Liver (tissue), 8 donors: ENCODE measurements at regions not wholly inside any gene's neighbourhood (a gene's known extent, or its start where the extent isn't known, plus 50 kb on each side); places are given as distances from the start of the nearest gene placed in this dataset.

Experiments
- DNase-seq: peaks from one replicate; pipeline ENCODE4 v3.0.0-alpha.2; 2017; ENCODE audit warnings: low spot score
- H3K27ac ChIP-seq, 2 donors: one replicate each; pipeline ENCODE4 v1.7.0; 2013; ENCODE audit warnings: inconsistent platforms in 2 of 2, low read length in 2 of 2, control low read depth in 1 of 2, low read depth in 1 of 2, mild to moderate bottlenecking in 1 of 2
- H3K27me3 ChIP-seq, 4 donors: one replicate each; pipeline versions ENCODE4 v1.6.1 to v1.7.0; 2013; ENCODE audit warnings: low read length in 3 of 4, inconsistent platforms in 1 of 4, mild to moderate bottlenecking in 1 of 4, moderate library complexity in 1 of 4; ENCODE audit not compliant: control insufficient read depth in 4 of 4, insufficient read depth in 4 of 4
- H3K36me3 ChIP-seq, 4 donors: one replicate each; pipeline versions ENCODE4 v1.6.1 to v1.7.0; 2013; ENCODE audit warnings: low read length in 3 of 4, mild to moderate bottlenecking in 3 of 4, low read depth in 1 of 4, moderate library complexity in 1 of 4; ENCODE audit not compliant: control insufficient read depth in 4 of 4, insufficient read depth in 3 of 4
- H3K4me1 ChIP-seq, 4 donors: one replicate each; pipeline versions ENCODE4 v1.6.1 to v1.7.0; 2013; ENCODE audit warnings: low read length in 3 of 4, mild to moderate bottlenecking in 3 of 4, moderate library complexity in 1 of 4; ENCODE audit not compliant: control insufficient read depth in 4 of 4, insufficient read depth in 4 of 4
- H3K4me3 ChIP-seq, 3 donors: one replicate each; pipeline versions ENCODE4 v1.6.1 to v1.7.0; 2013; ENCODE audit warnings: low read length in 3 of 3, control low read depth in 1 of 3, low read depth in 1 of 3, mild to moderate bottlenecking in 1 of 3
- H3K9ac ChIP-seq, 2 donors: one replicate each; pipeline ENCODE4 v1.7.0; 2013; ENCODE audit warnings: low read length in 2 of 2, mild to moderate bottlenecking in 2 of 2, moderate library complexity in 2 of 2, control low read depth in 1 of 2, low read depth in 1 of 2
- H3K9me3 ChIP-seq, 4 donors: one replicate each; pipeline versions ENCODE4 v1.6.1 to v1.7.0; 2013; ENCODE audit warnings: low read length in 3 of 4; ENCODE audit not compliant: control insufficient read depth in 4 of 4
- EGR1 ChIP-seq, 2 donors: IDR thresholded peaks; 2 replicates each; pipeline ENCODE4 v1.6.1; 2016 to 2018; ENCODE audit warnings: antibody characterized with exemption in 2 of 2, low read depth in 2 of 2
- FOXA1 ChIP-seq: IDR thresholded peaks from 2 replicates; pipeline ENCODE4 v1.6.1; 2016; ENCODE audit warnings: antibody characterized with exemption
- FOXA2 ChIP-seq: IDR thresholded peaks from 2 replicates; pipeline ENCODE4 v1.6.1; 2016; ENCODE audit warnings: antibody characterized with exemption
- GABPA ChIP-seq, 2 donors: IDR thresholded peaks in 1 of 2; conservative IDR thresholded peaks in 1 of 2; 2 replicates each; pipeline ENCODE4 v1.6.1; 2016; ENCODE audit warnings: antibody characterized with exemption in 2 of 2, mild to moderate bottlenecking in 1 of 2, moderate library complexity in 1 of 2
- HNF4A ChIP-seq, 2 donors: conservative IDR thresholded peaks; 2 replicates each; pipeline ENCODE4 v1.6.1; 2016; ENCODE audit warnings: antibody characterized with exemption in 2 of 2, mild to moderate bottlenecking in 2 of 2
- HNF4G ChIP-seq: IDR thresholded peaks from 2 replicates; pipeline ENCODE4 v1.6.1; 2016; ENCODE audit warnings: antibody characterized with exemption
- JUND ChIP-seq, 2 donors: IDR thresholded peaks; 2 replicates each; pipeline ENCODE4 v1.6.1; 2016; ENCODE audit warnings: antibody characterized with exemption in 2 of 2
- NR2F2 ChIP-seq: IDR thresholded peaks from 2 replicates; pipeline ENCODE4 v1.6.1; 2016; ENCODE audit warnings: antibody characterized with exemption
- RAD21 ChIP-seq, 2 donors: IDR thresholded peaks; 2 replicates each; pipeline ENCODE4 v1.6.1; 2016; ENCODE audit warnings: antibody characterized with exemption in 2 of 2, mild to moderate bottlenecking in 2 of 2
- RXRA ChIP-seq, 2 donors: IDR thresholded peaks; 2 replicates each; pipeline ENCODE4 v1.6.1; 2017 to 2018; ENCODE audit warnings: antibody characterized with exemption in 2 of 2, mild to moderate bottlenecking in 1 of 2
- SP1 ChIP-seq: IDR thresholded peaks from 2 replicates; pipeline ENCODE4 v1.6.1; 2018; ENCODE audit warnings: antibody characterized with exemption, mild to moderate bottlenecking
- TAF1 ChIP-seq: conservative IDR thresholded peaks from 2 replicates; pipeline ENCODE4 v1.6.1; 2016; ENCODE audit warnings: antibody characterized with exemption, mild to moderate bottlenecking
- YY1 ChIP-seq: IDR thresholded peaks from 2 replicates; pipeline ENCODE4 v1.6.1; 2016; ENCODE audit warnings: antibody characterized with exemption, mild to moderate bottlenecking
- WGBS: extraction: QIAGEN DNeasy Blood & Tissue Kit; methylation state at CpG from one replicate; pipeline ENCODE4 v1.1.7; 2013; 5-methylcytosine and 5-hydroxymethylcytosine counted together
- TF ChIP-seq, protein P1 (sequence below): IDR thresholded peaks from 2 replicates; pipeline ENCODE4 v1.6.1; 2016; ENCODE audit warnings: antibody characterized with exemption
- TF ChIP-seq, protein P2 (sequence below): IDR thresholded peaks from 2 replicates; pipeline ENCODE4 v1.6.1; 2016; ENCODE audit warnings: antibody characterized with exemption, mild to moderate bottlenecking
- TF ChIP-seq, protein P3 (sequence below): IDR thresholded peaks from 2 replicates; pipeline ENCODE4 v1.6.1; 2016; ENCODE audit warnings: antibody characterized with exemption
- TF ChIP-seq, protein P4 (sequence below): fragments of 150-350 bp; IDR thresholded peaks from 2 replicates; pipeline ENCODE4 v1.5.1; 2017; ENCODE audit warnings: improper control_type of control experiment, low read depth, low read length; ENCODE audit not compliant: missing input control
- TF ChIP-seq, protein P5 (sequence below): IDR thresholded peaks from 2 replicates; pipeline ENCODE4 v1.6.1; 2016; ENCODE audit warnings: antibody characterized with exemption
- donor health status: healthy.
- donor health status: healthy.
- donor health status: healthy.
- donor health status: healthy.
- donor health status: healthy.

DNA sequence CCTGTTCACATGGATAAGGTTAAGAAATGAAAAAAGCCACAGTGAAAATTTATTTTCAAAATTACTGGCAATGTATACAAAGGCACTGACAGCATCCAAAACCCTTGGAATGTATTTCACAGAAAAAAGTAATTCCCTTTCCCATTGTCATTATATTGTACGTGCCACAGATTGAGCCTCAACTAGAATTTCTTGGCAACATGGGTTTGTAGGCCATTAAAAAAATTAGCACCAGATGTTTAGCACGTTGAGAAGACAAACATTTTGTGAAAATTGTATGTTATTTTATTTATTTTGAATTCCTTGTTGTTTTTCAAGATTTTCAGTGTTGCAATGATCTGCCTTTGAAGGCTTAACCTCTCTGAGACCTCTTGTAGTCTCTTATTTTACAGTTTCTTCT, 76.3 kb upstream of the EPHB3 start:
- H3K9me3 ChIP-seq, result no peaks in the 10 kb centered on the region
- H3K27ac ChIP-seq, result no peak overlapping the region
- H3K9ac ChIP-seq, result no peak overlapping the region
- no peaks in the 10 kb centered on the region for H3K4me1 ChIP-seq
- H3K27me3 ChIP-seq, result peaks cover 0 to 4% (median 2%) of the 10 kb centered on the region in 4 donors
- 54% methylated on average over 2 of the region's 2 CpGs for WGBS
- no peak for DNase-seq
- no peak overlapping the region for H3K4me3 ChIP-seq
- no peaks in the 10 kb centered on the region for H3K36me3 ChIP-seq
- TF ChIP-seq, protein P1, sequence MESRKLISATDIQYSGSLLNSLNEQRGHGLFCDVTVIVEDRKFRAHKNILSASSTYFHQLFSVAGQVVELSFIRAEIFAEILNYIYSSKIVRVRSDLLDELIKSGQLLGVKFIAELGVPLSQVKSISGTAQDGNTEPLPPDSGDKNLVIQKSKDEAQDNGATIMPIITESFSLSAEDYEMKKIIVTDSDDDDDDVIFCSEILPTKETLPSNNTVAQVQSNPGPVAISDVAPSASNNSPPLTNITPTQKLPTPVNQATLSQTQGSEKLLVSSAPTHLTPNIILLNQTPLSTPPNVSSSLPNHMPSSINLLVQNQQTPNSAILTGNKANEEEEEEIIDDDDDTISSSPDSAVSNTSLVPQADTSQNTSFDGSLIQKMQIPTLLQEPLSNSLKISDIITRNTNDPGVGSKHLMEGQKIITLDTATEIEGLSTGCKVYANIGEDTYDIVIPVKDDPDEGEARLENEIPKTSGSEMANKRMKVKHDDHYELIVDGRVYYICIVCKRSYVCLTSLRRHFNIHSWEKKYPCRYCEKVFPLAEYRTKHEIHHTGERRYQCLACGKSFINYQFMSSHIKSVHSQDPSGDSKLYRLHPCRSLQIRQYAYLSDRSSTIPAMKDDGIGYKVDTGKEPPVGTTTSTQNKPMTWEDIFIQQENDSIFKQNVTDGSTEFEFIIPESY, result no peak
- TF ChIP-seq, protein P2, sequence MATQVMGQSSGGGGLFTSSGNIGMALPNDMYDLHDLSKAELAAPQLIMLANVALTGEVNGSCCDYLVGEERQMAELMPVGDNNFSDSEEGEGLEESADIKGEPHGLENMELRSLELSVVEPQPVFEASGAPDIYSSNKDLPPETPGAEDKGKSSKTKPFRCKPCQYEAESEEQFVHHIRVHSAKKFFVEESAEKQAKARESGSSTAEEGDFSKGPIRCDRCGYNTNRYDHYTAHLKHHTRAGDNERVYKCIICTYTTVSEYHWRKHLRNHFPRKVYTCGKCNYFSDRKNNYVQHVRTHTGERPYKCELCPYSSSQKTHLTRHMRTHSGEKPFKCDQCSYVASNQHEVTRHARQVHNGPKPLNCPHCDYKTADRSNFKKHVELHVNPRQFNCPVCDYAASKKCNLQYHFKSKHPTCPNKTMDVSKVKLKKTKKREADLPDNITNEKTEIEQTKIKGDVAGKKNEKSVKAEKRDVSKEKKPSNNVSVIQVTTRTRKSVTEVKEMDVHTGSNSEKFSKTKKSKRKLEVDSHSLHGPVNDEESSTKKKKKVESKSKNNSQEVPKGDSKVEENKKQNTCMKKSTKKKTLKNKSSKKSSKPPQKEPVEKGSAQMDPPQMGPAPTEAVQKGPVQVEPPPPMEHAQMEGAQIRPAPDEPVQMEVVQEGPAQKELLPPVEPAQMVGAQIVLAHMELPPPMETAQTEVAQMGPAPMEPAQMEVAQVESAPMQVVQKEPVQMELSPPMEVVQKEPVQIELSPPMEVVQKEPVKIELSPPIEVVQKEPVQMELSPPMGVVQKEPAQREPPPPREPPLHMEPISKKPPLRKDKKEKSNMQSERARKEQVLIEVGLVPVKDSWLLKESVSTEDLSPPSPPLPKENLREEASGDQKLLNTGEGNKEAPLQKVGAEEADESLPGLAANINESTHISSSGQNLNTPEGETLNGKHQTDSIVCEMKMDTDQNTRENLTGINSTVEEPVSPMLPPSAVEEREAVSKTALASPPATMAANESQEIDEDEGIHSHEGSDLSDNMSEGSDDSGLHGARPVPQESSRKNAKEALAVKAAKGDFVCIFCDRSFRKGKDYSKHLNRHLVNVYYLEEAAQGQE, result no peak
- TF ChIP-seq NR2F2, result no peak
- TF ChIP-seq, protein P3, sequence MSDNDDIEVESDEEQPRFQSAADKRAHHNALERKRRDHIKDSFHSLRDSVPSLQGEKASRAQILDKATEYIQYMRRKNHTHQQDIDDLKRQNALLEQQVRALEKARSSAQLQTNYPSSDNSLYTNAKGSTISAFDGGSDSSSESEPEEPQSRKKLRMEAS, result no peak
- TF ChIP-seq FOXA1, result no peak
- TF ChIP-seq HNF4G, result no peak

DNA sequence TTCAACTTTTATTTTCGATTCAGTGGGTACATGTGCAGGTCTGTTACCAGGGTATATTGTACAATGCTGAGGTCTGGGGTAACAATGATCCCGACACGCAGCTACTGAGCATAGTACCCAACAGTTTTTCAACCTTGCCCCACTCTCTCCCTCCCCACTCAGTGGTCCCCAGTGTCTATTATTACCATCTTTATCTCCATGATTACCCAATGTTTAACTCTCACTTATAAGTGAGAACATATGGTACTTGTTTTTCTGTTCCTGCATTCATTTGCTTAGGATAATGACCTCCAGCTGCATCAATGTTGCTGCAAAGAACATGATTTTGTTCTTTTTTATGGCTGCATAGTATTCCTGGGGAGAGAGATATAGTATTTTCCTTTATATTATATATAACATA, 75.7 kb upstream of the EPHB3 start:
- DNase-seq, result no peak
- Histone ChIP-seq H3K27ac (no peak overlapping the region), H3K9ac (no peak overlapping the region), H3K9me3 (no peaks in the 10 kb centered on the region), H3K4me1 (peaks cover 0 to 3% (median 0%) of the 10 kb centered on the region in 4 donors), H3K36me3 (no peaks in the 10 kb centered on the region), H3K4me3 (no peak overlapping the region), H3K27me3 (peaks cover 0 to 7% (median 2%) of the 10 kb centered on the region in 4 donors)
- TF ChIP-seq HNF4A (conservative IDR thresholded peaks at IDR 0.05) (no peak), GABPA (IDR thresholded peaks at IDR 0.05 in 1 of 2, conservative IDR thresholded peaks at IDR 0.05 in 1 of 2) (no peak), HNF4G (no peak), FOXA1 (no peak), RAD21 (IDR thresholded peaks at IDR 0.05) (no peak), JUND (IDR thresholded peaks at IDR 0.05) (no peak), YY1 (no peak), RXRA (IDR thresholded peaks at IDR 0.05) (no peak), TAF1 (no peak), NR2F2 (no peak), FOXA2 (no peak), EGR1 (IDR thresholded peaks at IDR 0.05; ENCODE audit: low read depth in 2 of 2) (no peak), SP1 (no peak)
- TF ChIP-seq, protein P4, sequence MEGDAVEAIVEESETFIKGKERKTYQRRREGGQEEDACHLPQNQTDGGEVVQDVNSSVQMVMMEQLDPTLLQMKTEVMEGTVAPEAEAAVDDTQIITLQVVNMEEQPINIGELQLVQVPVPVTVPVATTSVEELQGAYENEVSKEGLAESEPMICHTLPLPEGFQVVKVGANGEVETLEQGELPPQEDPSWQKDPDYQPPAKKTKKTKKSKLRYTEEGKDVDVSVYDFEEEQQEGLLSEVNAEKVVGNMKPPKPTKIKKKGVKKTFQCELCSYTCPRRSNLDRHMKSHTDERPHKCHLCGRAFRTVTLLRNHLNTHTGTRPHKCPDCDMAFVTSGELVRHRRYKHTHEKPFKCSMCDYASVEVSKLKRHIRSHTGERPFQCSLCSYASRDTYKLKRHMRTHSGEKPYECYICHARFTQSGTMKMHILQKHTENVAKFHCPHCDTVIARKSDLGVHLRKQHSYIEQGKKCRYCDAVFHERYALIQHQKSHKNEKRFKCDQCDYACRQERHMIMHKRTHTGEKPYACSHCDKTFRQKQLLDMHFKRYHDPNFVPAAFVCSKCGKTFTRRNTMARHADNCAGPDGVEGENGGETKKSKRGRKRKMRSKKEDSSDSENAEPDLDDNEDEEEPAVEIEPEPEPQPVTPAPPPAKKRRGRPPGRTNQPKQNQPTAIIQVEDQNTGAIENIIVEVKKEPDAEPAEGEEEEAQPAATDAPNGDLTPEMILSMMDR, result no peak
- TF ChIP-seq, protein P3, result no peak
- TF ChIP-seq, protein P5, sequence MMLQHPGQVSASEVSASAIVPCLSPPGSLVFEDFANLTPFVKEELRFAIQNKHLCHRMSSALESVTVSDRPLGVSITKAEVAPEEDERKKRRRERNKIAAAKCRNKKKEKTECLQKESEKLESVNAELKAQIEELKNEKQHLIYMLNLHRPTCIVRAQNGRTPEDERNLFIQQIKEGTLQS, result no peak
- TF ChIP-seq, protein P2, result no peak
- TF ChIP-seq, protein P1, result no peak
- 94% methylated on average over 3 of the region's 3 CpGs for WGBS
